Right forelimb (tissue), 1 donor: ENCODE measurements at regions not wholly inside any gene's neighbourhood (a gene's known extent, or its start where the extent isn't known, plus 50 kb on each side); places are given as distances from the start of the nearest gene placed in this dataset.
"Not testable (repeated sequence)": the region's sequence is repeated elsewhere in the genome, so short reads cannot be mapped to it uniquely, and the experiment has no call there.

ENCODE experiments used
- DNase-seq: peaks from one replicate; pipeline ENCODE4 v3.0.0-alpha.2; 2018

- DNase-seq, result not testable (repeated sequence)
Observed at GRCh38 chr5:96319981-96320739, 112.9 kb downstream of the PCSK1 start.

- DNase-seq, result no peak
Observed at GRCh38 chr5:96318569-96319110, 114.4 kb downstream of the PCSK1 start.

GRCh38 chr5:96317945-96318344 is 115.1 kb downstream of the PCSK1 start:
- no peak for DNase-seq

GRCh38 chr5:96316487-96316886 is 116.6 kb downstream of the PCSK1 start:
- no peak for DNase-seq

GRCh38 chr5:96316017-96316416 is 117.0 kb downstream of the PCSK1 start:
- DNase-seq, result no peak

GRCh38 chr5:96315431-96315830 is 117.6 kb downstream of the PCSK1 start:
- DNase-seq, result no peak

- DNase-seq, result no peak
Observed at GRCh38 chr5:96312383-96312782, 120.7 kb downstream of the PCSK1 start.

GRCh38 chr5:96307047-96307446 is 126.0 kb downstream of the PCSK1 start:
- not testable (repeated sequence) for DNase-seq

- DNase-seq, result no peak
Observed at GRCh38 chr5:96302174-96302738, 130.8 kb downstream of the PCSK1 start.

GRCh38 chr5:96300976-96301375 is 132.1 kb downstream of the PCSK1 start:
- no peak for DNase-seq

- DNase-seq, result no peak
Observed at GRCh38 chr5:96297867-96298266, 135.2 kb downstream of the PCSK1 start.

- no peak for DNase-seq
Observed at GRCh38 chr5:96297290-96297689, 135.8 kb downstream of the PCSK1 start.

GRCh38 chr5:96294884-96295202 is 138.2 kb downstream of the PCSK1 start:
- DNase-seq, result no peak

- no peak for DNase-seq
Observed at GRCh38 chr5:96293966-96294883, 138.8 kb downstream of the PCSK1 start.

GRCh38 chr5:96292582-96293247 is 140.3 kb downstream of the PCSK1 start:
- DNase-seq, result no peak

GRCh38 chr5:96289287-96289686 is 143.8 kb downstream of the PCSK1 start:
- DNase-seq, result not testable (repeated sequence)

GRCh38 chr5:96288845-96289185 is 144.2 kb downstream of the PCSK1 start:
- no peak for DNase-seq

- DNase-seq, result no peak
Observed at GRCh38 chr5:96288166-96288844, 144.7 kb downstream of the PCSK1 start.

GRCh38 chr5:96287136-96287535 is 145.9 kb downstream of the PCSK1 start:
- no peak for DNase-seq

GRCh38 chr5:96285823-96286222 is 147.2 kb downstream of the PCSK1 start:
- DNase-seq, result no peak

GRCh38 chr5:96284727-96285389 is 148.2 kb downstream of the PCSK1 start:
- DNase-seq, result no peak

GRCh38 chr5:96283589-96283988 is 149.5 kb downstream of the PCSK1 start:
- DNase-seq, result no peak
